Common myeloid progenitor, CD34-positive (primary cell): ENCODE measurements at regions not wholly inside any gene's neighbourhood (a gene's known extent, or its start where the extent isn't known, plus 50 kb on each side); places are given as distances from the start of the nearest gene placed in this dataset.

Experiments used
- CTCF ChIA-PET: fragments of 350-600 bp; sonication (Branson Sonifier 250); formaldehyde crosslinking; loops from one replicate; lab custom pipeline; 2021; ENCODE audit warnings: antibody characterized with exemption; lab: Charles Lee
- POLR2A ChIA-PET: fragments of 350-600 bp; sonication (Branson Sonifier 250); formaldehyde crosslinking; loops from one replicate; lab custom pipeline; 2021; ENCODE audit warnings: antibody characterized with exemption; lab: Charles Lee
- DNase-seq, 3 donors: peaks; one replicate each; pipeline versions ENCODE4 v3.0.0 to v3.0.0-alpha.2; 2013
- H3K27ac ChIP-seq, 2 experiments: 1 replicate in 1 of 2; 2 replicates in 1 of 2; pipeline ENCODE4 v1.7.0; 2013; ENCODE audit warnings: inconsistent platforms in 2 of 2, low read length in 2 of 2, mild to moderate bottlenecking in 2 of 2, low read depth in 1 of 2, moderate library complexity in 1 of 2; ENCODE audit not compliant: severe bottlenecking in 2 of 2, insufficient read depth in 1 of 2, poor library complexity in 1 of 2
- H3K27me3 ChIP-seq, 5 experiments: replicated peaks in 2 of 5; 1 replicate in 3 of 5; 2 replicates in 2 of 5; pipeline versions ENCODE4 v1.6.1 to v1.7.0; 2013; ENCODE audit warnings: low read length in 4 of 5, mild to moderate bottlenecking in 2 of 5, moderate library complexity in 2 of 5, inconsistent platforms in 1 of 5; ENCODE audit not compliant: insufficient read depth in 5 of 5, control insufficient read depth in 4 of 5
- H3K36me3 ChIP-seq, 4 experiments: 1 replicate in 2 of 4; 2 replicates in 2 of 4; pipeline versions ENCODE4 v1.6.1 to v1.7.0; 2013; ENCODE audit warnings: low read length in 3 of 4, control low read depth in 1 of 4, mild to moderate bottlenecking in 1 of 4; ENCODE audit not compliant: control insufficient read depth in 4 of 4, insufficient read depth in 4 of 4
- H3K4me1 ChIP-seq, 4 experiments: 1 replicate in 3 of 4; 2 replicates in 1 of 4; pipeline versions ENCODE4 v1.6.1 to v1.7.1; 2013; ENCODE audit warnings: low read length in 3 of 4, mild to moderate bottlenecking in 3 of 4, control low read depth in 1 of 4, inconsistent platforms in 1 of 4, moderate library complexity in 1 of 4; ENCODE audit not compliant: control insufficient read depth in 4 of 4, insufficient read depth in 4 of 4; ENCODE audit errors: control extremely low read depth in 1 of 4
- H3K4me3 ChIP-seq, 7 experiments: 1 replicate in 4 of 7; 2 replicates in 3 of 7; pipeline versions ENCODE4 v1.5.1 to v1.7.0; 2013; ENCODE audit warnings: mild to moderate bottlenecking in 7 of 7, low read length in 6 of 7, moderate library complexity in 6 of 7, inconsistent platforms in 2 of 7, low read depth in 2 of 7, control low read depth in 1 of 7; ENCODE audit not compliant: insufficient read depth in 4 of 7, control insufficient read depth in 1 of 7; ENCODE audit errors: extremely low read depth in 1 of 7
- H3K9me3 ChIP-seq, 5 experiments: 1 replicate in 4 of 5; 2 replicates in 1 of 5; pipeline versions ENCODE4 v1.6.1 to v1.7.1; 2013; ENCODE audit warnings: low read length in 4 of 5, mild to moderate bottlenecking in 2 of 5, inconsistent platforms in 1 of 5, low read depth in 1 of 5, moderate library complexity in 1 of 5; ENCODE audit not compliant: control insufficient read depth in 4 of 5, insufficient read depth in 2 of 5; ENCODE audit errors: control extremely low read depth in 1 of 5
- WGBS: methylation state at CpG from one replicate; pipeline ENCODE4 v1.1.5; 2013; ENCODE audit not compliant: insufficient coverage; 5-methylcytosine and 5-hydroxymethylcytosine counted together

GRCh38 chr3:103372031-103372430 lies 937.2 kb downstream of the ZPLD1 start:
- H3K4me3 ChIP-seq, result no peak overlapping the region
- H3K36me3 ChIP-seq, result no peaks in the 10 kb centered on the region
- DNase-seq, result no peak
- ChIA-PET POLR2A (no interaction called here), CTCF (no interaction called here)
- H3K4me1 ChIP-seq, result no peaks in the 10 kb centered on the region
- H3K9me3 ChIP-seq, result no peaks in the 10 kb centered on the region
- no peaks in the 10 kb centered on the region for H3K27me3 ChIP-seq
- H3K27ac ChIP-seq, result no peak overlapping the region
- no CpG with 5 or more reads among the region's 3 CpGs for WGBS

GRCh38 chr3:103380391-103380790 lies 945.6 kb downstream of the ZPLD1 start:
- no peaks in the 10 kb centered on the region for H3K9me3 ChIP-seq
- POLR2A ChIA-PET, result no interaction called here
- DNase-seq, result no peak

GRCh38 chr3:103381296-103382079 lies 946.7 kb downstream of the ZPLD1 start:
- H3K4me3 ChIP-seq, result no peak overlapping the region
- ChIA-PET CTCF (no interaction called here), POLR2A (no interaction called here)
- H3K9me3 ChIP-seq, result no peaks in the 10 kb centered on the region
- no peak overlapping the region for H3K27ac ChIP-seq
- no peaks in the 10 kb centered on the region for H3K36me3 ChIP-seq
- WGBS, result no CpG with 5 or more reads among the region's 5 CpGs
- no peaks in the 10 kb centered on the region for H3K27me3 ChIP-seq
- DNase-seq, result no peak
- no peaks in the 10 kb centered on the region for H3K4me1 ChIP-seq

More at GRCh38 chr3:103380391-103380790, 945.6 kb downstream of the ZPLD1 start:
- Histone ChIP-seq H3K4me1 (no peaks in the 10 kb centered on the region), H3K36me3 (no peaks in the 10 kb centered on the region), H3K27me3 (no peaks in the 10 kb centered on the region), H3K27ac (no peak overlapping the region), H3K4me3 (no peak overlapping the region)
- CTCF ChIA-PET, result no interaction called here

- no CpG with 5 or more reads among the region's 6 CpGs for WGBS
- ChIA-PET CTCF (interaction anchor here (1.1 kb wide), 1 partner anchor 32 kb away, joined by 3 read pairs; no protein-coding TSS in a partner anchor), POLR2A (no interaction called here)
- Histone ChIP-seq H3K4me3 (no peak overlapping the region), H3K9me3 (no peaks in the 10 kb centered on the region), H3K4me1 (no peaks in the 10 kb centered on the region), H3K36me3 (no peaks in the 10 kb centered on the region), H3K27ac (no peak overlapping the region), H3K27me3 (no peaks in the 10 kb centered on the region)
- no peak for DNase-seq
These were observed 951.3 kb downstream of the ZPLD1 start for GRCh38 chr3:103385961-103386656.

- no peak for DNase-seq
- H3K4me3 ChIP-seq, result no peak overlapping the region
- POLR2A ChIA-PET, result no interaction called here
- no CpG with 5 or more reads among the region's 2 CpGs for WGBS
- H3K27ac ChIP-seq, result no peak overlapping the region
- CTCF ChIA-PET, result interaction anchor here (1.0 kb wide), 1 partner anchor 52 kb away, joined by 3 read pairs; no protein-coding TSS in a partner anchor
- H3K36me3 ChIP-seq, result no peaks in the 10 kb centered on the region
- H3K4me1 ChIP-seq, result no peaks in the 10 kb centered on the region
- H3K9me3 ChIP-seq, result no peaks in the 10 kb centered on the region
- no peaks in the 10 kb centered on the region for H3K27me3 ChIP-seq
These were observed 953.4 kb downstream of the ZPLD1 start for GRCh38 chr3:103388214-103388613.

- H3K9me3 ChIP-seq, result no peaks in the 10 kb centered on the region
- H3K36me3 ChIP-seq, result no peaks in the 10 kb centered on the region
- no peaks in the 10 kb centered on the region for H3K27me3 ChIP-seq
- WGBS, result no CpG with 5 or more reads among the region's 1 CpG
- H3K27ac ChIP-seq, result no peak overlapping the region
- H3K4me1 ChIP-seq, result no peaks in the 10 kb centered on the region
- POLR2A ChIA-PET, result no interaction called here
- H3K4me3 ChIP-seq, result no peak overlapping the region
- no peak for DNase-seq
- CTCF ChIA-PET, result interaction anchor here (1.0 kb wide), 1 partner anchor 51 kb away, joined by 3 read pairs; no protein-coding TSS in a partner anchor
These were observed 954.5 kb downstream of the ZPLD1 start for GRCh38 chr3:103389356-103389755.
